GM12891 (cell line): ENCODE measurements at regions not wholly inside any gene's neighbourhood (a gene's known extent, or its start where the extent isn't known, plus 50 kb on each side); places are given as distances from the start of the nearest gene placed in this dataset.
"Not testable (repeated sequence)": the region's sequence is repeated elsewhere in the genome, so short reads cannot be mapped to it uniquely, and the experiment has no call there.

Experiments used
- DNase-seq: peaks from one replicate; pipeline ENCODE4 v3.0.0; 2011; ENCODE audit warnings: low spot score; ENCODE audit not compliant: insufficient read length
- FAIRE-seq: peaks from 2 replicates; lab custom pipeline; 2011; peaks lifted over from hg19 to GRCh38; lab: Jason Lieb, UNC
- PAX5 ChIP-seq: IDR thresholded peaks from 2 replicates; pipeline ENCODE4 v1.6.1; 2011; ENCODE audit warnings: low read length, moderate library complexity, mild to moderate bottlenecking; ENCODE audit not compliant: insufficient read depth, severe bottlenecking
- POLR2A ChIP-seq: IDR thresholded peaks from 2 replicates; pipeline ENCODE4 v1.6.1; 2011; ENCODE audit warnings: low read depth, low read length, control low read depth
- POLR2AphosphoS5 ChIP-seq: IDR thresholded peaks from 2 replicates; pipeline ENCODE4 v1.6.1; 2011; ENCODE audit warnings: low read depth, low read length, control low read depth
- POU2F2 ChIP-seq: IDR thresholded peaks from 2 replicates; pipeline ENCODE4 v1.6.1; 2011; ENCODE audit warnings: low read depth, mild to moderate bottlenecking, control low read depth, low read length, moderate library complexity
- SPI1 ChIP-seq: IDR thresholded peaks from 2 replicates; pipeline ENCODE4 v1.6.1; 2011; ENCODE audit warnings: low read depth, low read length, control low read depth
- TAF1 ChIP-seq: IDR thresholded peaks from 2 replicates; pipeline ENCODE4 v1.6.1; 2011; ENCODE audit warnings: low read depth, low read length, control low read depth

DNA sequence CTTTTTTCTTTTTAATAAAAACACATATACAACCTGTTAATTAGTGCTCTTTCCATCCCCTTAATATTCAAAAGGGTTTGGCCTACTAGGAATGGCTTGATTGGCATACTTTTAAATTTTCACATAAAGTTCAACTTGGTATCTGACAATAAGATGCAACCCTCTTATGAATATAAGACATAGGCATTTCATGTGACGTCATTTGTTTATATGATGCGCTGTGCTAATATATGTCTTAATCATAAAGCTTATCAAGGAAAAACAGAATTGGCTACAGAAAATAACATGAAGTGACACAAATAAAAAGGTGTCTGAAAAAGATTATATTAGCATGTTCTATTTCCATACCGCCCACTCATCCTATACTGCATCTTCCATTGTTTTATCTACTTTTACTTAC, 1642.4 kb downstream of the EFNA5 start:
- no peak for DNase-seq
- FAIRE-seq: no peak
- no peak for TF ChIP-seq POLR2A
- TF ChIP-seq POLR2AphosphoS5: no peak
- no peak for TF ChIP-seq PAX5
- TF ChIP-seq POU2F2: no peak
- no peak for TF ChIP-seq SPI1
- no peak for TF ChIP-seq TAF1

GRCh38 chr5:106020894-106021293, 1649.8 kb downstream of the EFNA5 start:
- DNase-seq (no peak), FAIRE-seq (no peak)
- TF ChIP-seq POLR2AphosphoS5: no peak
- TF ChIP-seq TAF1: no peak
- no peak for TF ChIP-seq SPI1
- TF ChIP-seq POU2F2: no peak
- no peak for TF ChIP-seq PAX5

DNA sequence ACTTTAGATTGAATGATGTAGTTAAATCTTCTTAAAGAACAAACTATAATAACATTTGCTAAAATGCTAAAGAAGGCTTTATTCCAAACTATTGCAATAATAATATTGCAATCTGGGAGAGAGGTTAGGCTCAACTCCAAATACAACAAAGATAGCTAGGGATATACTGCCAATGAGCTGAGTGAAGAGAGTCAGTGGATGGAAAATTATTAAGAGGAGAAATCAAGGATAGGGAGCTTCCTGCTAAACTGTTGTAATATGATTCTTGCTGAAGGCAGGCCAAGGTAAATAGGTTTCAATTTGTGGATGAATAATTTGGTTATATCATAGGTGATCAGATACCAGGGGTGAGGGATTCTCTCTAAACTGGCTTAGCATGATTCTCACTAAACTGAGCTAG, 1651.5 kb downstream of the EFNA5 start:
- no peak for TF ChIP-seq SPI1
- TF ChIP-seq POLR2AphosphoS5: no peak
- TF ChIP-seq PAX5: no peak
- no peak for TF ChIP-seq POU2F2
- TF ChIP-seq TAF1: no peak
- no peak for TF ChIP-seq POLR2A
- FAIRE-seq (no peak), DNase-seq (no peak)

GRCh38 chr5:106017243-106017857, 1653.4 kb downstream of the EFNA5 start:
- no peak for FAIRE-seq
- DNase-seq: no peak
- no peak for TF ChIP-seq SPI1
- TF ChIP-seq POLR2AphosphoS5: no peak
- TF ChIP-seq PAX5: no peak
- TF ChIP-seq TAF1: no peak
- no peak for TF ChIP-seq POU2F2
- no peak for TF ChIP-seq POLR2A

- no peak for FAIRE-seq
- DNase-seq: no peak
- no peak for TF ChIP-seq PAX5
- no peak for TF ChIP-seq TAF1
- TF ChIP-seq POU2F2: no peak
Observed at GRCh38 chr5:106014262-106014661, 1656.5 kb downstream of the EFNA5 start.

GRCh38 chr5:106006242-106006641, 1664.5 kb downstream of the EFNA5 start:
- no peak for FAIRE-seq
- DNase-seq: no peak
- TF ChIP-seq TAF1: no peak

DNA sequence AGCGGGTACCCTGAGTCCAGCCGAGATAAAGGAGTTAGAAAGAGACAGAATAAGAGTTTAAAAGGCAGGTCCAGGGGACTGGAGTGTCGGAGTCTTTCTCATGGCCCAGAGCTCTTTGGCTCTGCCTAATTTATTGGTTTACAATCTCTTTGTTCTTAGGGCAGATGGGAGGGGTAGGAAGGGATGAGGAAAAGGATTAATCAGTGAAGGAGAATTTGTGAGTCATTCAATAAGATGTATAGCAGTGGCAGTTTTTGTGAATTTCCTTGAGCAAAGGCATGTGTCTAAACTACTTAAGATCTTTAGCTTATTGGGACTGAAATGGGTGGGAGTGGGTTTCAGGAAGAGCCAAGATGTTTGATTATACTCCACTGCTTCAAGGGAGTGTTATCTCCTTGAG, 1671.7 kb downstream of the EFNA5 start:
- not testable (repeated sequence) for DNase-seq, FAIRE-seq

- TF ChIP-seq TAF1 (no peak), SPI1 (no peak), POLR2A (no peak), PAX5 (no peak), POU2F2 (no peak), POLR2AphosphoS5 (no peak)
- DNase-seq (no peak), FAIRE-seq (no peak)
Observed at GRCh38 chr5:105993027-105993426, 1677.7 kb downstream of the EFNA5 start.

DNA sequence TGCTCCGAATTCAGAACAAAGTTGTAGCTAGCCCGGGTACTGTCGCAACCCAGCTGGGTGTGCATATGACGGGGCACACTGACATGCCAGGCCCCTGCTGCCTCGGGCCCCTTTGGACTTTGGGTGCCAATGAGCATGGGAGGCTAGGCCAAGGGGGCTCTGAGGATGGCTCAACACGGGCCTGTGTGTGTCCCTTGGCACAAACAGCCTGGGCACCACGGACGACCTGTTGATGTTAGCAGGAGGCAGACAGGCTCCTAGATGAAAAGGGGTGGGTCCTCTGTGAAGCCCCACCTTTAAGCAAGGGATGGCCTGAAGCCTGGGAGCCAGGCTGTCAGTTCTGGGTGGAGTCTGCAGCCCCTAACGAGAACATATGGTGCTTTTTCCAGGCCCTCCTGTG, 1688.2 kb downstream of the EFNA5 start:
- FAIRE-seq: no peak
- DNase-seq: no peak
- TF ChIP-seq SPI1: no peak
- TF ChIP-seq POU2F2: no peak
- no peak for TF ChIP-seq POLR2AphosphoS5
- TF ChIP-seq TAF1: no peak
- TF ChIP-seq PAX5: no peak
- no peak for TF ChIP-seq POLR2A

DNA sequence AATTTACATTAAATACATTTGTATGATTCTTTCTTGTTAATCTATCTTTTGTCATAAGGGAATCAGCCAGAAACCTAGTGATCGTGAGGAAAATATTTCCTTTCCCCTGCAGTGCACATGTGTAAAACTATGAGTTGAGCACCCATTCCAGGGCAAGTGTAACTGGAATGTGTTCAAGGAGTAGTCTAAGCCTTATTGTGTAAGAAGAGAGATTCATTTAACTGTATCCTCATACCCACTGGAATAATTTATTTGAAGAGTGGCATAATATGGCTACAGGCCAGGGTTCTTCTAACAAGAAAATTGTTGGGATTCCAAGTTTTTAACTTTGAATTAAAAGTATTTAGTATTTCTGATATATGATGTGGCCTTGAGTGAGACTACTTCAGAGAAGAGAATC, 1692.7 kb downstream of the EFNA5 start:
- TF ChIP-seq TAF1 (no peak), POLR2A (no peak), POU2F2 (no peak), SPI1 (no peak), POLR2AphosphoS5 (no peak), PAX5 (no peak)
- no peak for DNase-seq
- FAIRE-seq: no peak

DNA sequence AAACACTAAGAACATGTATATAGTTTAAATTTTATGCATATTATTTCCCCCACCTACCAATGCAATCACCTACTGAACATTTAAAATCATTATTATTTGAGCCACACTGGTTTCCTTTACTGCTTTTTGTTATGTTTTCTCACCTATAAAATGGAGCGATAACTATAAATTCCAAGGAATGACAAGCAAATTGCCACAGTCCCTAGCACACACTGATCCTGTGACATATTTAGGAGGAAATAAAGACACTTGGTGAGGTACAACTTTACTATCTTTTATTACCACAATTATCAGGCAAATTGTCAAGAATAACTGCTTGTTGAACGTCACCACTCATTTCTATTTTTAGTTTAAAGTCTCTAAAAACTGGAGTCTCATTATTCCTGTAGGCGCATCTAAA, 1693.6 kb downstream of the EFNA5 start:
- no peak for FAIRE-seq

More for the DNA sequence above, 1693.6 kb downstream of the EFNA5 start:
- DNase-seq: no peak
- TF ChIP-seq SPI1 (no peak), POLR2AphosphoS5 (no peak), PAX5 (no peak), POLR2A (no peak), POU2F2 (no peak), TAF1 (no peak)
